ENCODE measurements at regions not wholly inside any gene's neighbourhood (a gene's known extent, or its start where the extent isn't known, plus 50 kb on each side); places are given as distances from the start of the nearest gene placed in this dataset.

- TF ChIP-seq CTCF (IDR thresholded peaks at IDR 0.05 in 8 of 11, conservative IDR thresholded peaks at IDR 0.05 in 3 of 11) (no peak), POLR2A (IDR thresholded peaks at IDR 0.05) (no peak)
Observed at GRCh38 chr16:73347500-73348375, 299.8 kb upstream of the ZFHX3 start.

All from spleen (tissue), 7 donors.